K562 (cell line): ENCODE measurements at regions not wholly inside any gene's neighbourhood (a gene's known extent, or its start where the extent isn't known, plus 50 kb on each side); places are given as distances from the start of the nearest gene placed in this dataset.

Source experiments
- ATAC-seq: fragments of 200-7000 bp; cut with Tn5 transposase; 3 replicates; pipeline ENCODE4 v1.9.1; 2020; ENCODE audit warnings: moderate library complexity
- BruUV-seq: library from RNA; stranded (reverse); fragments of 400-500 nt; replicated peaks from 2 replicates; lab custom pipeline; 2021; lab: Mats Ljungman, UMichigan
- CTCF ChIA-PET: fragments of 300-600 bp; formaldehyde crosslinking; extraction: SDS; loops from one replicate; lab custom pipeline; 2021; ENCODE audit warnings: low intra/inter-chr PET ratio; lab: Yijun Ruan, JAX
- POLR2A ChIA-PET: fragments of 300-600, 350-650 bp; sonication (Branson Sonifier 250); formaldehyde crosslinking; extraction: SDS; loops from one replicate; lab custom pipeline; 2021; ENCODE audit warnings: antibody characterized with exemption, inconsistent platforms; lab: Yijun Ruan, JAX
- DNase-seq, 4 experiments: peaks; one replicate each; pipeline versions ENCODE4 v3.0.0 to v3.0.0-alpha.2; 2011 to 2018; ENCODE audit warnings: low spot score in 3 of 4, mixed read lengths in 3 of 4; ENCODE audit errors: extremely low read depth in 1 of 4
- FAIRE-seq: peaks from 2 replicates; lab custom pipeline; 2011; peaks lifted over from hg19 to GRCh38; lab: Jason Lieb, UNC
- H2AFZ ChIP-seq: 2 replicates; pipeline ENCODE4 v1.6.0; 2011; ENCODE audit warnings: low read depth, low read length, control low read depth, inconsistent platforms
- H3K27ac ChIP-seq: fragments of 200-600 bp; 3 replicates; pipeline ENCODE4 v1.8.0; 2011; ENCODE audit warnings: low read depth, mild to moderate bottlenecking, control low read depth, inconsistent platforms, low read length, moderate library complexity, mixed read lengths; ENCODE audit errors: extremely low read depth
- H3K27me3 ChIP-seq, 2 experiments: fragments of 300-600 bp in 1 of 2; 2 replicates in 1 of 2; 3 replicates in 1 of 2; pipeline versions ENCODE4 v1.6.0 to v1.8.0; 2011; ENCODE audit warnings: inconsistent platforms in 2 of 2, low read length in 2 of 2, mild to moderate bottlenecking in 1 of 2, mixed read lengths in 1 of 2, moderate library complexity in 1 of 2; ENCODE audit not compliant: control insufficient read depth in 2 of 2, insufficient read depth in 2 of 2
- H3K36me3 ChIP-seq: fragments of 300-600 bp; 3 replicates; pipeline ENCODE4 v1.8.0; 2011; ENCODE audit warnings: mild to moderate bottlenecking, low read length, inconsistent platforms; ENCODE audit not compliant: control insufficient read depth, insufficient read depth
- H3K4me1 ChIP-seq, 2 experiments: fragments of 200-600 bp in 1 of 2; replicated peaks in 1 of 2; 2 replicates in 1 of 2; 3 replicates in 1 of 2; pipeline versions ENCODE4 v1.5.1 to v1.8.0; 2011; ENCODE audit warnings: inconsistent platforms in 2 of 2, low read length in 2 of 2, mild to moderate bottlenecking in 1 of 2, mixed read lengths in 1 of 2, moderate library complexity in 1 of 2; ENCODE audit not compliant: control insufficient read depth in 2 of 2, insufficient read depth in 2 of 2
- H3K4me2 ChIP-seq: 2 replicates; pipeline ENCODE4 v1.6.1; 2011; ENCODE audit warnings: low read length, control low read depth, inconsistent platforms, mixed read lengths; ENCODE audit not compliant: insufficient read depth
- H3K4me3 ChIP-seq: fragments of 200-600 bp; sonication (generic), shearing (Covaris generic); 2 replicates; pipeline ENCODE4 v1.5.1; 2016; ENCODE audit warnings: control low read depth, inconsistent platforms
- H3K79me2 ChIP-seq: fragments of 200-600 bp; 3 replicates; pipeline ENCODE4 v1.8.0; 2011; ENCODE audit warnings: low read length, inconsistent platforms; ENCODE audit not compliant: control insufficient read depth, insufficient read depth
- H3K9ac ChIP-seq, 2 experiments: 2 replicates each; pipeline versions ENCODE4 v1.6.0 to v1.6.1; 2011; ENCODE audit warnings: low read depth in 2 of 2, low read length in 2 of 2, control low read depth in 1 of 2, inconsistent platforms in 1 of 2, mild to moderate bottlenecking in 1 of 2, mixed read lengths in 1 of 2; ENCODE audit not compliant: insufficient read depth in 1 of 2
- H3K9me1 ChIP-seq: one replicate; pipeline ENCODE4 v1.6.0; 2011; ENCODE audit warnings: inconsistent platforms, mild to moderate bottlenecking, low read length, moderate library complexity; ENCODE audit not compliant: control insufficient read depth, insufficient read depth
- H3K9me3 ChIP-seq: replicated peaks from 2 replicates; pipeline ENCODE4 v1.5.1; 2011; ENCODE audit warnings: low read depth, low read length, inconsistent platforms; ENCODE audit not compliant: control insufficient read depth, insufficient read depth
- H4K20me1 ChIP-seq: replicated peaks from 2 replicates; pipeline ENCODE4 v1.6.1; 2011; ENCODE audit warnings: low read length, inconsistent platforms, mixed read lengths; ENCODE audit not compliant: control insufficient read depth, insufficient read depth
- CEBPB ChIP-seq: fragments of 450-650 bp; IDR thresholded peaks from 2 replicates; pipeline ENCODE4 v1.6.1; 2016; ENCODE audit warnings: missing genetic modification characterization, missing compliant biosample characterization
- CEBPG ChIP-seq, 3 experiments: fragments of 200-800 bp in 1 of 3; sonication (Bioruptor generic) in 1 of 3; sonication (generic) in 1 of 3; formaldehyde crosslinking in 1 of 3; IDR thresholded peaks in 2 of 3; conservative IDR thresholded peaks in 1 of 3; 2 replicates each; pipeline versions ENCODE4 v1.6.1 to v1.8.0; 2016 to 2022; ENCODE audit warnings: missing compliant biosample characterization in 2 of 3, missing genetic modification characterization in 2 of 3, mild to moderate bottlenecking in 1 of 3, missing genetic modification reagents in 1 of 3
- HDAC2 ChIP-seq: fragments of 450-650 bp; IDR thresholded peaks from 2 replicates; pipeline ENCODE4 v1.6.1; 2016; ENCODE audit warnings: mild to moderate bottlenecking
- RNF2 ChIP-seq: sonication (generic); IDR thresholded peaks from 2 replicates; pipeline ENCODE4 v1.6.1; 2016
- ZBTB17 ChIP-seq: fragments of 450-650 bp; formaldehyde crosslinking; IDR thresholded peaks from 2 replicates; pipeline ENCODE4 v1.4.0; 2020; ENCODE audit warnings: mild to moderate bottlenecking
- ZNF3 ChIP-seq: fragments of 250-450 bp; sonication (Bioruptor Pico); IDR thresholded peaks from 2 replicates; pipeline ENCODE4 v1.5.0; 2021; ENCODE audit warnings: mild to moderate bottlenecking, moderate library complexity
- WGBS: fragments of 100-300 bp; shearing (Covaris generic); methylation state at CpG from one replicate; pipeline ENCODE4 v1.1.6; 2016; ENCODE audit warnings: low coverage, mixed read lengths; ENCODE audit not compliant: insufficient coverage; ENCODE audit errors: missing lambda C conversion rate; 5-methylcytosine and 5-hydroxymethylcytosine counted together
- in situ Hi-C: fragments of 300-500 bp; cut with MboI; formaldehyde crosslinking; loops from 4 replicates; pipeline ENCODE4 v1.15.0; 2018; ENCODE audit warnings: inconsistent platforms, mixed read lengths
- intact Hi-C: fragments of 100-400 bp; cut with micrococcal nuclease; formaldehyde crosslinking; loops from 2 replicates; pipeline ENCODE4 v1.14.2; 2022

- H3K9ac ChIP-seq, result no peak overlapping the region
- H3K9me1 ChIP-seq, result no peaks in the 10 kb centered on the region
- H3K9me3 ChIP-seq, result no peaks in the 10 kb centered on the region
- no peak overlapping the region for H3K4me3 ChIP-seq
- no peaks in the 10 kb centered on the region for H3K79me2 ChIP-seq
- CTCF ChIA-PET, result no interaction called here
- H3K27me3 ChIP-seq, result peaks cover 0 to 3% of the 10 kb centered on the region in 2 experiments; a peak in 2 of 5 replicates
- H2AFZ ChIP-seq, result peak overlapping the region; percentile 64; the same call in 1 of the 2 replicates
- no peak overlapping the region for H3K4me2 ChIP-seq
- no peaks in the 10 kb centered on the region for H3K4me1 ChIP-seq
- no peaks in the 10 kb centered on the region for H3K36me3 ChIP-seq
- no peak overlapping the region for H3K27ac ChIP-seq
- intact Hi-C loops (no loop called here), in situ Hi-C loops (no loop called here)
- H4K20me1 ChIP-seq, result no peaks in the 10 kb centered on the region
- no peak for DNase-seq
- POLR2A ChIA-PET, result interaction anchor here (0.6 kb wide), 1 partner anchor 80 kb away, joined by 3 read pairs; no protein-coding TSS in a partner anchor
- WGBS, result 5% methylated on average over 8 of the region's 8 CpGs
- FAIRE-seq, result no peak
- BruUV-seq, result no TSS peak
- no peak for ATAC-seq
- TF ChIP-seq HDAC2, result no peak
- TF ChIP-seq RNF2, result peak; percentile 62; the same call in 1 of the 2 replicates
These were observed 96.0 kb upstream of the DUSP10 start for GRCh38 chr1:221837896-221838295.

- Histone ChIP-seq H3K9me1 (no peaks in the 10 kb centered on the region), H4K20me1 (no peaks in the 10 kb centered on the region), H3K4me3 (no peak overlapping the region), H3K9me3 (no peaks in the 10 kb centered on the region), H3K4me1 (no peaks in the 10 kb centered on the region), H3K27me3 (peaks cover 0 to 3% of the 10 kb centered on the region in 2 experiments; a peak in 2 of 5 replicates), H3K79me2 (no peaks in the 10 kb centered on the region), H3K36me3 (no peaks in the 10 kb centered on the region), H3K4me2 (no peak overlapping the region), H3K27ac (no peak overlapping the region), H3K9ac (no peak overlapping the region), H2AFZ (no peak overlapping the region)
- WGBS, result 0% methylated on average over 3 of the region's 3 CpGs
- in situ Hi-C loops, result no loop called here
- TF ChIP-seq CEBPB (tag), result peak; percentile 37; the same call in 1 of the 2 replicates
- no peak for TF ChIP-seq ZNF3
- TF ChIP-seq ZBTB17, result no peak
- TF ChIP-seq CEBPG (CRISPR knock-in tag; IDR thresholded peaks at IDR 0.05), result no peak
- TF ChIP-seq CEBPG (tag; conservative IDR thresholded peaks at IDR 0.05 in 1 of 2, IDR thresholded peaks at IDR 0.05 in 1 of 2), result 0 out of 4 replicates have a peak, but pooled peaks of 1 of the 2 experiments have one; percentile 23
- ChIA-PET CTCF (no interaction called here), POLR2A (interaction anchor here (0.6 kb wide), 1 partner anchor 376 kb away, joined by 4 read pairs; no protein-coding TSS in a partner anchor)
- no peak for ATAC-seq
- no peak for DNase-seq
- BruUV-seq, result no TSS peak
- FAIRE-seq, result no peak
- intact Hi-C loops, result no loop called here
These were observed 93.0 kb upstream of the DUSP10 start for GRCh38 chr1:221834698-221835513.
